ES-I3 (cell line): ENCODE measurements at regions not wholly inside any gene's neighbourhood (a gene's known extent, or its start where the extent isn't known, plus 50 kb on each side); places are given as distances from the start of the nearest gene placed in this dataset.
"Not testable (repeated sequence)": the region's sequence is repeated elsewhere in the genome, so short reads cannot be mapped to it uniquely, and the experiment has no call there.

Experiments
- H3K36me3 ChIP-seq: 2 replicates; pipeline ENCODE4 v1.6.1; 2013; ENCODE audit warnings: mild to moderate bottlenecking, low read length, control low read depth, moderate library complexity; ENCODE audit not compliant: insufficient read depth
- H3K4me1 ChIP-seq: 2 replicates; pipeline ENCODE4 v1.6.1; 2013; ENCODE audit warnings: mild to moderate bottlenecking, control low read depth, low read length; ENCODE audit not compliant: insufficient read depth
- H3K9ac ChIP-seq: 2 replicates; pipeline ENCODE4 v1.6.1; 2013; ENCODE audit warnings: low read depth, mild to moderate bottlenecking, low read length, moderate library complexity
- H3K9me3 ChIP-seq: 2 replicates; pipeline ENCODE4 v1.6.1; 2013; ENCODE audit warnings: mild to moderate bottlenecking, low read length, moderate library complexity; ENCODE audit not compliant: control insufficient read depth, insufficient read depth

DNA sequence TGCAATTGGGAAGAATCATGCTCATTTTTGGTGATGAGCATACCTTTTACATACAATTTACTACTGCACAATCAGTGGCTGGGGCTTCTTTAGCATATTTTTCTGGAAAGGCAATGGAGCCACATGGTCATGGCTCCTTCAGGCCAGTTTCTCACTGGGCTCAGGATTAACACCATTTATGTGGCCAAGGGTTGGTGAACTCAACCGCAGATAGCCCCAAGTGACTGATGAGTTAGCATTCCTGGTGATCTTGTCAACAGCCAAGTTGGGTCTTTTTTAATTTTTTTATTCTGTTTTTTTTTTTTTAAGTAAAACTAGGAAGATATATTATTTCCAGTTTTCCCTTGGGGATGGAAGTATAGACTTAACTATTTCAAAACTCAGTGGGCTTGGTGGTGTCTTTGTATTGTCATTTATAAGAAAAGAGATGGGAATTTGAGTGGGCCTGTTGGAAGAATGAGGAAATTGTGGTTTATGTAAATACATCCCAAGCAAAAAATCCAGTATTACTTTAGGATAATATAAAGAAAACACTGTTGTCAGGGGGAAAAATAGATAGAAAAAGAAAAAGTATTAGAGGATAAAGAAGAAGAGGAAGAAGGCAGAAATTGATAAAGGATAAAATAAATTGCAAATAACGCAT lies 397.4 kb downstream of the MAFB start:
- no peaks in the 10 kb centered on the region for H3K36me3 ChIP-seq
- H3K4me1 ChIP-seq: peaks cover 7% of the 10 kb centered on the region
- H3K9ac ChIP-seq: no peak overlapping the region
- no peaks in the 10 kb centered on the region for H3K9me3 ChIP-seq

DNA sequence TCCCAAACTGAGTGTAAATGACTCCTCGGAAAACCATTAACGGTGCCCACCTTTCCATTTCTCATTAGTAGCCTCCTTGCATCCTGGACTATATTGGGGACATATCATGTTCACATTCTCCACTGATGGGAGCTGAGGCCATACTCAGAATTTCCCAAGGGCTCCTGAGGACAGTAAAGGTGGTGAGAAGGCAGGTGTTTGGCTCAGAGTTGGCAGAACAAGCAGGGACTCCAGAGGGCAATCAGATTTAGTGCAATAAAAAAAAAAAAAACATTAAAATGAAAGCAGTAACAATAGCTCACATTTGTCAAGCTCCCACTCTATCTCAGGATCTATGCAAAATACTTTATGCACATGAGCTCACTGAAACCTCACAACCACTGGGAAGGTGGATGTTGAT lies 401.4 kb downstream of the MAFB start:
- Histone ChIP-seq H3K36me3 (no peaks in the 10 kb centered on the region), H3K9ac (no peak overlapping the region), H3K9me3 (no peaks in the 10 kb centered on the region), H3K4me1 (peaks cover 7% of the 10 kb centered on the region)

DNA sequence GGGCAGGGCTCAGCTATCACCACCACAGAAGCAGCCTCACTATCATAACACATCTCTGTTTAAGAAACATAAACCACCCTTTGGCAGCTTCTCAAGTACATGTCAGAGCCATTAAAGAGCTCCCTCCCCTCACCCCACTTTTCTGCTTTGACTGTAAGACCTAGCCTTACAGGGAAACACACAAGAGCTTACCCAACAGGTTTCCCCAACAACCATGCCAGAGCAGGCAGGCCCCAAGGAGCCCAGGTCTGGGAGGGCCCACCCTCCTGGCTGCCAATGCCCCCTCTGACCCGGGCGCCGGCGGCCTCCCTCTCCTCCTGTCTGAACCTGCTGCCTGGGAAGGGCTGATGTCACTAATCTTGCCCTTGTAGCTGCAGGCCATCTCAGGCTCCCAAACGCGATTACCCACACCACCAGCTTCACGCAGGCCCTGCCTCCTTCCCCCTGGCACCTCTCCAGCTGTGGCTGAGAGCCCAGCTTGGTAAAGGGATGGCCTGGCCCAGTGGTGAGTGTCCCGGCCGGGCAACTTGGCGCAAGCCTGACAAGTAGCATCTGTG lies 402.0 kb downstream of the MAFB start:
- no peak overlapping the region for H3K9ac ChIP-seq
- peaks cover 7% of the 10 kb centered on the region for H3K4me1 ChIP-seq
- H3K36me3 ChIP-seq: no peaks in the 10 kb centered on the region
- H3K9me3 ChIP-seq: no peaks in the 10 kb centered on the region

DNA sequence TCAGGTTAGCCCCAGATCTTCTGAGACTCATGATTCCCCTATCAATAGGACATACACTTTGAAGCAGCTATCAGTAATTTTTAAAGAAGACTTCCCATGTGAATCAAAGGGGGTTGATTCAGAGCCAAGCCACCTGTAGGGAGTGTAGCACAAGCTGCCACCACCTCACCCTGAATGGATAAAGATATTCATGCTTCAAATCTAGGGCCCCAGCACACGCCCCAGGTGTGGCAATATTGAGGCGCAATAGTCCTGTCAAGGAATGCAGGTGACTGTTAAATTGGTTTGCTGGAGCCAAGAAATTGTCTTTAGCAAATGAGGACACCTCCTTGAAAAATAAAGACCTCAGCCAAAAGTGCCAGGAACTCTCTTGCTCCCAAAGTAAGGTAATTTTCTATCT lies 404.4 kb downstream of the MAFB start:
- Histone ChIP-seq H3K9ac (no peak overlapping the region), H3K9me3 (no peaks in the 10 kb centered on the region), H3K36me3 (no peaks in the 10 kb centered on the region), H3K4me1 (peaks cover 11% of the 10 kb centered on the region)

DNA sequence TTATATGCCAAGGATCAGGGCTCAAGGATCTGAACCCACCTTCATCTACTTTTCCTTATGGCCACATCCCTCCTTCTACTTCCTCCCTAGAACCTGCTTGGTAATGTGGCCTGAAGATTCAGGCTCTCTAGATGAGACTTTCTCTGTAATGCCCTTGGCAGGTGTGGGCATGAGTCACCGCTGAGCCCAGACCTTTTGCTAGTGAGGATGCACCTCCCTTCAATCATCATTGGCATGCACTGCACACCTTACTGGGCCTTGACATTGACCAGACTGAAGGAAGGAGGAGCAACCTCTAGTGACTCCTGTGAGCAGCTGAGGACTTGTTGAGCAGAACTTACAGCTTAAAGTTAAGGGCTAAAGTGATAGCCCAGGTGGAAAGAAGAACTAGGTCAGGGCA lies 405.3 kb downstream of the MAFB start:
- Histone ChIP-seq H3K4me1 (peaks cover 17% of the 10 kb centered on the region), H3K36me3 (no peaks in the 10 kb centered on the region), H3K9me3 (no peaks in the 10 kb centered on the region), H3K9ac (no peak overlapping the region)

DNA sequence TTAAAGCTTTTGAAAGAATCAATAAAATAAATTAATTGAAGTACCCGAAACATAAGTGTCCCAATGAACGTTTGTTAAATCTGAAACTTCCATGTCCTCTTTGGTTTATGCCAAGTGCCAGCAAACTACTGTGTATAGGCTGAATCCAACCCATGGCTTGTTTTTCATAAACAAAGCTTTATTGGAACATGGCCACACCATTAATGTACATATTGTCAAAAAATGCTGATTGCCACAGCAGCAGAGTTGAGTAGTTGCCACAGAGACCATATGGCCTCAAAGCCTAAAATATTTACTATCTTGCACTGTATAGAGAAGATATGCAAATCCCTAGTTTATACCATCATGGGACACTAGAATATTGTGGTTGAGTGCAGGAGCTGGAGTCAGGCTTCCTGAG lies 406.1 kb downstream of the MAFB start:
- H3K9me3 ChIP-seq: no peaks in the 10 kb centered on the region
- no peak overlapping the region for H3K9ac ChIP-seq
- peaks cover 23% of the 10 kb centered on the region for H3K4me1 ChIP-seq
- H3K36me3 ChIP-seq: no peaks in the 10 kb centered on the region

DNA sequence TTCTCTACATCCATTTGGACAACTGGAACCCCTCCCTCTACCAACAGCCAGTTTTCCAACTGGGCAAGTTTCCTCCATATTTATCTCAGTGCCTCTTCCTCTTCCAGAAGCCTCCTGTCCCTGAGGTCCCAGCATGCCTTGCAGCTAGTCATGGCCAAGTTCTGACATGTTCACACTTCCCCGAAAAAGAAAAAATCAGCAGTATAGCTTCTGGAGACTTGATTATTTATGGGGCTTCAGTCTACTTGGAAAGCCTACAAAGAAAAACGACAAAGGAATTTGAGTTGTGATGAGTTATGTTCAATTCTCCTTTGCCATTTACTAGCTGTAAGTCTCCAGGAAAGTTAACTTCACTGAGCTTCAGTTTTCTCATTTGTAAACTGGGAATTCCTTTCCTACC lies 406.5 kb downstream of the MAFB start:
- Histone ChIP-seq H3K9me3 (no peaks in the 10 kb centered on the region), H3K36me3 (no peaks in the 10 kb centered on the region), H3K4me1 (peaks cover 27% of the 10 kb centered on the region), H3K9ac (no peak overlapping the region)

DNA sequence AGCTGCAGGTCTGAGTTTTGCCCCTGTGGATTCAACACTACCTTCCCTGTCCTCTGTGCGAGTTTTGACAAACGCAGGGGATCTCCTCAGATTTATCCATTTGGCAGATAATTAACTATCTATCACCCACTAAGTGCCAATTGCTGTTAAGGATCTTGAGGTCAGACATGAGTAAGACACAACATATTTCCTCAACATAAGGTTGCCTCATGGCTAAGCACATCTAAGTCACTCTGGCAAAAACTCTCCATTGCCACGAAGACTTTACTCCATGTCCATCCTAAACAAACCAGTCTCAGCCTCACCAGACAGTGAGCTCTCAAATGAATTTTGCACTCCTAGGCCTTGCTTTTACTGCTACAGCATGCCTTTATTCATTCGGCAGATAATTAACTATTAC lies 408.4 kb downstream of the MAFB start:
- H3K4me1 ChIP-seq: peaks cover 35% of the 10 kb centered on the region
- H3K9ac ChIP-seq: no peak overlapping the region
- H3K36me3 ChIP-seq: no peaks in the 10 kb centered on the region
- no peaks in the 10 kb centered on the region for H3K9me3 ChIP-seq

DNA sequence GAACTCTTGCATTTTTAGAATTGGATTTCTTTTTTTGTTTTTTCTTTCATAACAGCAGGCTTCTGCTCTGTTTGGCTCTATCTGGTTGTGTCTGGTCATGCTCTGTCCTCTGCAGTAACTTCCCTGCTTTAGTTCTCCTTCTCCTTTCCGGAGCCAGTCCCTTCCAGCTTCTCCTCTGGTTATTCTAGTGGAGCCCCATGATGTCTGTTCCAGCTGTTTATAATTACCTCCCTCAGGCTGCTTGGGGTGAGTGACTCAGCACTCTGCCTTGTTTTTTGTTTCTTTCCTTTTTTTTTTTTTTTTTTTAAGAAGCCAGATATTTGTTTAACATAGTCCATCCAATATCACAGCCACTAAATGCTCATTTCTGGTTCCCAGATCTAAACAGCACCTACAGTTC lies 409.6 kb downstream of the MAFB start:
- Histone ChIP-seq H3K36me3 (no peaks in the 10 kb centered on the region), H3K9me3 (no peaks in the 10 kb centered on the region), H3K4me1 (peaks cover 45% of the 10 kb centered on the region), H3K9ac (0 out of 2 replicates have a peak overlapping the region, but pooled peaks have one; percentile 6)

DNA sequence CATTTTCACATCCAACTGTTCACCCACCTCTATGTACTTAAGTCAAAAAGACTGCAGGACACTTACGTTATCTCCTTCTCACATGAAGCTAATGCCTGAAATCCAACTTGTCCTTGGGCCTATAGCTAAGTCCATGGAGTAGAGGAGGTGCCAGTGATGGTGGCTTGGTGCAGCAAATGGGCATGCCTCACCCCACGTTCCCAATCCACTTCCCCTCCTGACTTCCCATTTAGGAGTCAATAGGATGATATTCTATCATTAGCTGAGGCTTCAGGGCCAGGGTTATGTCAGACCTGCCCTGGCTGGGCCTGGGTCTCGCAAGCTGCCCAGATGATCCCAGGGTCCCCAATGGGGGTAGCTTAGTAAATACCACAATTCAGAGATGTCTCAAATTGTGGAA lies 410.4 kb downstream of the MAFB start:
- no peak overlapping the region for H3K9ac ChIP-seq
- no peaks in the 10 kb centered on the region for H3K36me3 ChIP-seq
- no peaks in the 10 kb centered on the region for H3K9me3 ChIP-seq
- H3K4me1 ChIP-seq: peaks cover 45% of the 10 kb centered on the region

DNA sequence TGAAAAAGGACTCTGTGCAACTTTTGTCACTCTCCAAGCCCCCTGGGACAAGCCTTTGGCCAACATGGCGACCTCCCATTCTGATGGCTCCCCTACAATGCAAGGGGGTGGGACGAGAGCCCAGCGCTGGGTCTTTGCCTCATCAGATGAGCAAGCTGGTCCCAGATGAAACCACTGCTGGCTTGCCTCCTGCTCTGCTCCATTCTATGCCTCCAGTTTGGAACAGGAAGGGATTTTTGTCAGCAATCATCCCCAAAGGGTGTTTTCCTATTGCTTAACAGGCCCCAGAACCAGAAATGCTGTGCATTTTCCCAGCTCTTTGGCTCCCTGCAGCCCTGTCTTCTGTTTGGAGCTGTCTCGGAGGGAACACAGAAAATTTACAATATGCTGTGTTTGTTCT lies 412.7 kb downstream of the MAFB start:
- no peak overlapping the region for H3K9ac ChIP-seq
- H3K4me1 ChIP-seq: peaks cover 45% of the 10 kb centered on the region
- H3K9me3 ChIP-seq: no peaks in the 10 kb centered on the region
- peaks cover 11% of the 10 kb centered on the region; the same call in 1 of the 2 replicates for H3K36me3 ChIP-seq

DNA sequence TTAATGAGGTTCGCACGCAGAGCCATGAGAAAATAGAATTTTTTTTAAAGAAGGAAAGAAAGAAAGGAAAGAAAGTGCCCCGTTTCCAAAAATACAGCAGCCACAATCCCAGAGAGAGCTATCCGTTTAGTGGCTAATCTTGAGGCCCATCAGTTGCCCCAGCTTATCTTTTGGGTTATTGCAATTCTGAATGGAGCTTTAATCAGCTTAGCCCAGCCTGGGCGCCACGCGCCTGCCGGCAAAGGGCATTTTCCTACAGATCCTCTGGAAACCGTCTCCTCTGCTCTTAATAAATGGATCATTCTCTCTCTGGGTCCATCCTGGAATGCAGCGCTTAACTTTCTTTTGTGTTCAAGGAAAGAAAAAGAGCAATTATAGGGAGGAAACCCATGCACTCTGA lies 413.3 kb downstream of the MAFB start:
- H3K9me3 ChIP-seq: no peaks in the 10 kb centered on the region
- no peak overlapping the region for H3K9ac ChIP-seq
- H3K36me3 ChIP-seq: peaks cover 13% of the 10 kb centered on the region; the same call in 1 of the 2 replicates
- H3K4me1 ChIP-seq: peaks cover 45% of the 10 kb centered on the region

DNA sequence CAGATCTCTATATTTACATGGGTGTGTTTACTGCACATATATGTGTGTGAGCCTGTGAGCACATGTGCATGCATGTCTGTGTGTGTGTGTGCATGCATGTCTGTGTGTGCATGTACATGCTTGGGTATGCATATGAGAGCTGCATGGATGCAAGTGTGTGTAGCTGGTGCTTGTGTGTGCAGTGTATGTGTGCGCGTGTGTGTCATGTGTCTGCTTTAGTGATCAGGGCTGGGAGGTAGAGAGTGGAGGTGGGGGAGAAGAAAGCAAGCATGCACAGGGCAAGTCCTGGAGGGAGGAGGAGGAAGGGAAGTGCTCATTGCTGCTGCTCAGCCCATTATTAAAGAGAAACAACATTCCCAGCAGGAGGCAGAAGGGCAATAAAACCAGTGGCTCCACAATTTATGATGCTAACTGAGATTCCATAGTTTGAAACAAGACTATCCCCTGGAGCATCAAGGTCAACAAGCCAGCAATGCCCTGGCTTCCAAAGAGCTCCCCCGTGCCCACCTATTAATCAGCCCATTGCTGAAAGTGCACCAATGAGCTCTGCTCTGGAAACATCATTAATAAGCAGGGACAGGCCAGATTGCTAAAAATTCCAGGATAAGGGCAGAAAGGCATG lies 414.0 kb downstream of the MAFB start:
- Histone ChIP-seq H3K4me1 (peaks cover 44% of the 10 kb centered on the region), H3K9ac (peak overlapping the region; percentile 38)

DNA sequence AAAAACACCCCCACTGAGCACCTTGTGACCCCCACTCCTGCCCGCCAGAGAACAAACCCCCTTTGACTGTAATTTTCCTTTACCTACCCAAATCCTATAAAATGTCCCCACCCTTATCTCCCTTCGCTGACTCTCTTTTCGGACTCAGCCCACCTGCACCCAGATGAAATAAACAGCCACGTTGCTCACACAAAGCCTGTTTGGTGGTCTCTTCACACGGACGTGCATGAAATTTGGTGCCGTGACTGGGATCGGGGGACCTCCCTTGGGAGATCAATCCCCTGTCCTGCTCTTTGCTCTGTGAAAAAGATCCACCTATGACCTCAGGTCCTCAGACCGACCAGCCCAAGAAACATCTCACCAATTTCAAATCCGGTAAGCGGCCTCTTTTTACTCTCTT lies 419.8 kb downstream of the MAFB start:
- peaks cover 13% of the 10 kb centered on the region; the same call in 1 of the 2 replicates for H3K36me3 ChIP-seq
- H3K9me3 ChIP-seq: not testable (repeated sequence)
- H3K4me1 ChIP-seq: peaks cover 30% of the 10 kb centered on the region
- H3K9ac ChIP-seq: peak overlapping the region; percentile 62

More for the DNA sequence above, 414.0 kb downstream of the MAFB start:
- H3K36me3 ChIP-seq: peaks cover 13% of the 10 kb centered on the region; the same call in 1 of the 2 replicates
- no peaks in the 10 kb centered on the region for H3K9me3 ChIP-seq
